PC-3 (cell line): ENCODE measurements at regions not wholly inside any gene's neighbourhood (a gene's known extent, or its start where the extent isn't known, plus 50 kb on each side); places are given as distances from the start of the nearest gene placed in this dataset.

ENCODE experiments used
- ATAC-seq: fragments of 200-7000 bp; cut with Tn5 transposase; 2 replicates; pipeline ENCODE4 v1.9.1; 2020; ENCODE audit warnings: mild to moderate bottlenecking, moderate library complexity
- BruUV-seq: library from RNA; stranded (reverse); fragments of 400-500 nt; replicated peaks from 2 replicates; lab custom pipeline; 2021; lab: Mats Ljungman, UMichigan
- CTCF ChIA-PET: fragments of 300-600 bp; sonication (Branson Sonifier 250); formaldehyde crosslinking; loops from one replicate; lab custom pipeline; 2022; ENCODE audit warnings: antibody characterized with exemption; lab: Charles Lee
- POLR2A ChIA-PET: fragments of 300-600 bp; sonication (Branson Sonifier 250); formaldehyde crosslinking; loops from one replicate; lab custom pipeline; 2022; ENCODE audit warnings: antibody characterized with exemption; ENCODE audit not compliant: unreplicated experiment; lab: Charles Lee
- DNase-seq: peaks from one replicate; pipeline ENCODE4 v3.0.0-alpha.2; 2015
- H2AFZ ChIP-seq: fragments of 300-600 bp; sonication (generic); 2 replicates; pipeline ENCODE4 v1.6.0; 2016; ENCODE audit warnings: antibody characterized with exemption, low read length
- H3F3A ChIP-seq: fragments of 300-600 bp; sonication (generic); one replicate; pipeline ENCODE4 v1.6.0; 2017; ENCODE audit warnings: antibody characterized with exemption, low read length, control low read depth, mild to moderate bottlenecking; ENCODE audit not compliant: unreplicated experiment
- H3K27ac ChIP-seq: fragments of 300-600 bp; sonication (generic); 2 replicates; pipeline ENCODE4 v1.5.1; 2016; ENCODE audit warnings: mild to moderate bottlenecking, low read length
- H3K27me3 ChIP-seq: fragments of 300-600 bp; sonication (generic); 2 replicates; pipeline ENCODE4 v1.6.1; 2016; ENCODE audit warnings: low read length, mixed read lengths
- H3K36me3 ChIP-seq: fragments of 300-600 bp; sonication (generic); 2 replicates; pipeline ENCODE4 v1.6.1; 2016; ENCODE audit warnings: low read depth, mixed run types, low read length, mixed read lengths
- H3K4me1 ChIP-seq: fragments of 300-600 bp; sonication (generic); 2 replicates; pipeline ENCODE4 v1.5.1; 2016; ENCODE audit warnings: low read length; ENCODE audit not compliant: insufficient read depth
- H3K4me2 ChIP-seq: fragments of 300-600 bp; sonication (generic); 2 replicates; pipeline ENCODE4 v1.6.0; 2016; ENCODE audit warnings: low read length
- H3K4me3 ChIP-seq: fragments of 300-600 bp; sonication (generic); 2 replicates; pipeline ENCODE4 v1.5.1; 2016; ENCODE audit warnings: mild to moderate bottlenecking, low read length, mixed read lengths
- H3K79me2 ChIP-seq: fragments of 300-600 bp; sonication (generic); 2 replicates; pipeline ENCODE4 v1.6.1; 2017; ENCODE audit warnings: low read length, mixed read lengths
- H3K9ac ChIP-seq: fragments of 300-600 bp; sonication (generic); 2 replicates; pipeline ENCODE4 v1.6.0; 2016; ENCODE audit warnings: mild to moderate bottlenecking, low read length
- H3K9me2 ChIP-seq: fragments of 300-600 bp; sonication (generic); replicated peaks from 2 replicates; pipeline ENCODE4 v1.6.1; 2016; ENCODE audit warnings: mixed run types, low read length, mixed read lengths
- H3K9me3 ChIP-seq: fragments of 300-600 bp; sonication (generic); 2 replicates; pipeline ENCODE4 v1.6.1; 2016; ENCODE audit warnings: low read length, mixed read lengths
- H4K20me1 ChIP-seq: fragments of 300-600 bp; sonication (generic); 2 replicates; pipeline ENCODE4 v1.6.1; 2016; ENCODE audit warnings: low read length, mixed read lengths
- EZH2 ChIP-seq: fragments of 300-600 bp; sonication (generic); IDR thresholded peaks from one replicate; pipeline ENCODE4 v1.6.1; 2017; ENCODE audit warnings: antibody characterized with exemption, mild to moderate bottlenecking, low read length; ENCODE audit not compliant: unreplicated experiment
- EZH2phosphoT487 ChIP-seq: fragments of 300-600 bp; sonication (generic); IDR thresholded peaks from 2 replicates; pipeline ENCODE4 v1.6.1; 2018; ENCODE audit warnings: mild to moderate bottlenecking, antibody characterized with exemption, low read length, borderline replicate concordance
- intact Hi-C: fragments of 100-400 bp; cut with micrococcal nuclease; formaldehyde crosslinking; loops from 2 replicates; pipeline ENCODE4 v1.9.0; 2023
- TF ChIP-seq, protein P1 (sequence below): fragments of 300-600 bp; sonication (generic); conservative IDR thresholded peaks from 2 replicates; pipeline ENCODE4 v1.5.1; 2017; ENCODE audit warnings: antibody characterized with exemption, low read depth, mild to moderate bottlenecking, low read length

DNA sequence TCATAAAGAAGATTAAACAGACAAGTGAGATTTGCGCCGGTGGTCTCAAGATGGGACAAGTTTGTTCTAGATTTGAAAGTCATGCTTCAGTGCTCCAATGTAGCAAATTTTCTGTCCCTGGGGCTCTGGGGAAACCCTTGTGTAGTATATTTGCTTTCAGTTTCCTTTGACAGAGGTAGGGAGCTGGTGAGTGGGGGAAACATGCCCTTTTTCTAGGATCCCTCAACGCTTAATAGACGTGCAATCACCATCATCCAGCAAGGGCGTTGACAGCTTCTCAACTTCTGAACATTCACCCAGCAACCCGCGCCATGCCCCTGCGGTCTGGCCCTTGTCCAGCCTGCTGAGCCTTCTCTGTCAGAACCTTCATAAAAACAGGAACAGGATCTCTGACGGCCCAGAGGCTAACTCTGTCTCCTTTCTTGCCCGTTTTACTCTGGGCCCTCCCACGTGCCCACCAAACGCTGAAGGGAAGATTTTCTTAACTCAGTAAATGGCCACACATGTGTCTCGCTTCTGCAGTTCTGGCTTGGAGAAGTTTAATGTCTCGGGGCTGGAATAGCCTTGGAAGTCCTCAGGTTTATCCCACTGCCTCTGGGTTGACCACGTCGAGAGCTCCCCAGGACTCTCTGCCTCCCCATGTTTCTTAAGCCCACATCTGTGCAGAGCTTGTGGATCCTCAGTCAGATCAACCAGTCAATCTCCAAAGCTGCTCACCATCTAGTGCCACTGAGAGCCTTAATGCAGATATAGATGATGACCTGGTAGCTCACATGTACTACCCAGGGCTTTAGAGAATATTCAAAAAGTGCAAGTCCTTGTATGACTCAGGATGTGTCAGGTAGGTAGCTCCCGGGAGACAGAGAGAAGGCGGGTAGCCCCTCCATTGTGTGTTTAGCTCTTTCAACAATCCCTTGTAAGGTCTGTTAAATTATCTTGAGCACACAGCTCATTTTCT, 58.1 kb upstream of the CCND2 start:
- H3K4me3 ChIP-seq, result no peak overlapping the region
- no peaks in the 10 kb centered on the region for H3K9me3 ChIP-seq
- H3K79me2 ChIP-seq, result no peaks in the 10 kb centered on the region
- DNase-seq, result peak; percentile 23
- H3K27ac ChIP-seq, result no peak overlapping the region
- H3F3A ChIP-seq, result no peaks in the 10 kb centered on the region
- H3K4me2 ChIP-seq, result no peak overlapping the region
- no TSS peak for BruUV-seq
- ChIA-PET POLR2A (no interaction called here), CTCF (no interaction called here)
- H3K4me1 ChIP-seq, result no peaks in the 10 kb centered on the region
- H4K20me1 ChIP-seq, result no peaks in the 10 kb centered on the region
- H2AFZ ChIP-seq, result no peak overlapping the region
- intact Hi-C loops, result no loop called here
- no peak overlapping the region for H3K9ac ChIP-seq
- H3K36me3 ChIP-seq, result no peaks in the 10 kb centered on the region
- ATAC-seq, result no peak
- H3K9me2 ChIP-seq, result no peaks in the 10 kb centered on the region
- H3K27me3 ChIP-seq, result peaks cover 52% of the 10 kb centered on the region
- TF ChIP-seq EZH2phosphoT487, result no peak
- TF ChIP-seq, protein P1, sequence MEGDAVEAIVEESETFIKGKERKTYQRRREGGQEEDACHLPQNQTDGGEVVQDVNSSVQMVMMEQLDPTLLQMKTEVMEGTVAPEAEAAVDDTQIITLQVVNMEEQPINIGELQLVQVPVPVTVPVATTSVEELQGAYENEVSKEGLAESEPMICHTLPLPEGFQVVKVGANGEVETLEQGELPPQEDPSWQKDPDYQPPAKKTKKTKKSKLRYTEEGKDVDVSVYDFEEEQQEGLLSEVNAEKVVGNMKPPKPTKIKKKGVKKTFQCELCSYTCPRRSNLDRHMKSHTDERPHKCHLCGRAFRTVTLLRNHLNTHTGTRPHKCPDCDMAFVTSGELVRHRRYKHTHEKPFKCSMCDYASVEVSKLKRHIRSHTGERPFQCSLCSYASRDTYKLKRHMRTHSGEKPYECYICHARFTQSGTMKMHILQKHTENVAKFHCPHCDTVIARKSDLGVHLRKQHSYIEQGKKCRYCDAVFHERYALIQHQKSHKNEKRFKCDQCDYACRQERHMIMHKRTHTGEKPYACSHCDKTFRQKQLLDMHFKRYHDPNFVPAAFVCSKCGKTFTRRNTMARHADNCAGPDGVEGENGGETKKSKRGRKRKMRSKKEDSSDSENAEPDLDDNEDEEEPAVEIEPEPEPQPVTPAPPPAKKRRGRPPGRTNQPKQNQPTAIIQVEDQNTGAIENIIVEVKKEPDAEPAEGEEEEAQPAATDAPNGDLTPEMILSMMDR, result no peak
- no peak for TF ChIP-seq EZH2

DNA sequence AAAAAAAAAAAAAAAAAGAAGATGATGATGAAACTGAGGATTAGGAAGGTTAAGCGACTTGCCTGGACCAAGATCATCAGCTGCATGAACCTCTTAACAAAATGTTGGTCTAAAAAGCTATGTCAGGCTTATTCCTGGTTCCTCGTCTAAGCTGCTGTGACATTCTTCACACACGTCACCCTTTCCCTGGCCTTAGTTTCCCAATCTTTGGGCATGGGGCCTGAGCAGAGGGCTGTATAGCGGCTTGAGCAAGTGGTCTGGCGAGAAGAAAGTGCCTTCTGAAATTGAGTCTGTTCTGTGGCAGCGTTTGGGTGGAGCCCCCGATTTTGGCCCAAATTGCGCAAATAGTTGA, 58.7 kb upstream of the CCND2 start:
- POLR2A ChIA-PET, result no interaction called here
- H3K36me3 ChIP-seq, result no peaks in the 10 kb centered on the region
- no peaks in the 10 kb centered on the region for H3K9me2 ChIP-seq
- H3K9me3 ChIP-seq, result no peaks in the 10 kb centered on the region
- TF ChIP-seq, protein P1, result no peak
- TF ChIP-seq EZH2 (no peak), EZH2phosphoT487 (no peak)
- H3F3A ChIP-seq, result no peaks in the 10 kb centered on the region
- intact Hi-C loops, result no loop called here
- H3K4me3 ChIP-seq, result no peak overlapping the region
- H3K27me3 ChIP-seq, result peaks cover 55% of the 10 kb centered on the region
- no peak overlapping the region for H3K27ac ChIP-seq
- H2AFZ ChIP-seq, result no peak overlapping the region
- H3K4me1 ChIP-seq, result no peaks in the 10 kb centered on the region
- ATAC-seq (no peak), DNase-seq (no peak)
- no peak overlapping the region for H3K9ac ChIP-seq
- CTCF ChIA-PET, result no interaction called here
- H3K4me2 ChIP-seq, result no peak overlapping the region
- H3K79me2 ChIP-seq, result no peaks in the 10 kb centered on the region
- BruUV-seq, result no TSS peak
- no peaks in the 10 kb centered on the region for H4K20me1 ChIP-seq

DNA sequence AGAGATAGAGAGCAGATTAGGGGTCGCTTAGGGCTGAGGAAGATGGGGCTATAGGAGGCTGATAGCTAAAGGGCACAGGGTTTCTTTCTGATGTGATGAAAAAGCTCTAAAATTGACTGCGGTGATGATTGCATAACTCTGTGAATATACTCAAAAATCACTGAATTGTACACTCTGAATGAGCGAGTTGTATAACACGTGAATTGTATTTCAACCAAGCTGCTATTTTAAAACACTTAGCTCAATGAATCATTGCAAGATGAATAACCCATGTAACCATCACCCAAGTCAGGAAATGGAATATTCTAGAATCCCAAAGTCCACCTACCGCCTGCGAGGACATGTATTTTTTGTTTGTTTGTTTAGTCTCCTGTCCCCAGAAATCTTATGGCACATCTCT, 60.1 kb upstream of the CCND2 start:
- intact Hi-C loops, result no loop called here
- BruUV-seq, result no TSS peak
- no peak for ATAC-seq
- H2AFZ ChIP-seq, result no peak overlapping the region
- no peaks in the 10 kb centered on the region for H3K4me1 ChIP-seq
- H3K27ac ChIP-seq, result no peak overlapping the region
- no peak overlapping the region for H3K9ac ChIP-seq
- H4K20me1 ChIP-seq, result no peaks in the 10 kb centered on the region
- H3K9me3 ChIP-seq, result no peaks in the 10 kb centered on the region
- no peaks in the 10 kb centered on the region for H3K9me2 ChIP-seq
- no peaks in the 10 kb centered on the region for H3K36me3 ChIP-seq
- H3K27me3 ChIP-seq, result peaks cover 66% of the 10 kb centered on the region
- TF ChIP-seq EZH2phosphoT487, result no peak
- TF ChIP-seq EZH2, result no peak
- TF ChIP-seq, protein P1, result no peak
- no peaks in the 10 kb centered on the region for H3F3A ChIP-seq
- POLR2A ChIA-PET, result no interaction called here
- CTCF ChIA-PET, result no interaction called here
- H3K4me2 ChIP-seq, result no peak overlapping the region
- no peak for DNase-seq
- H3K4me3 ChIP-seq, result no peak overlapping the region
- no peaks in the 10 kb centered on the region for H3K79me2 ChIP-seq
